Muscle layer of duodenum (tissue), 2 donors: ENCODE measurements at regions not wholly inside any gene's neighbourhood (a gene's known extent, or its start where the extent isn't known, plus 50 kb on each side); places are given as distances from the start of the nearest gene placed in this dataset.
A peak's percentile ranks its signal among the peaks of the same experiment; 100 is the strongest.

Source experiments
- H3K27ac ChIP-seq: one replicate; pipeline ENCODE4 v1.7.0; 2013; ENCODE audit warnings: mild to moderate bottlenecking, low read length
- H3K27me3 ChIP-seq: one replicate; pipeline ENCODE4 v1.7.0; 2013; ENCODE audit warnings: low read depth, mild to moderate bottlenecking, control low read depth, low read length
- H3K36me3 ChIP-seq, 2 donors: one replicate each; pipeline ENCODE4 v1.7.0; 2013; ENCODE audit warnings: low read length in 2 of 2, control low read depth in 1 of 2, mild to moderate bottlenecking in 1 of 2; ENCODE audit not compliant: insufficient read depth in 2 of 2, control insufficient read depth in 1 of 2
- H3K4me1 ChIP-seq, 2 donors: one replicate each; pipeline ENCODE4 v1.7.0; 2013; ENCODE audit warnings: low read length in 2 of 2, mild to moderate bottlenecking in 2 of 2, control low read depth in 1 of 2, moderate library complexity in 1 of 2; ENCODE audit not compliant: insufficient read depth in 2 of 2, control insufficient read depth in 1 of 2
- H3K4me3 ChIP-seq, 2 donors: one replicate each; pipeline ENCODE4 v1.7.0; 2013; ENCODE audit warnings: low read length in 2 of 2, low read depth in 1 of 2, mild to moderate bottlenecking in 1 of 2
- H3K9me3 ChIP-seq, 2 donors: one replicate each; pipeline ENCODE4 v1.7.0; 2013; ENCODE audit warnings: low read length in 2 of 2, control low read depth in 1 of 2, mild to moderate bottlenecking in 1 of 2; ENCODE audit not compliant: control insufficient read depth in 1 of 2
- donor health status: healthy.

DNA sequence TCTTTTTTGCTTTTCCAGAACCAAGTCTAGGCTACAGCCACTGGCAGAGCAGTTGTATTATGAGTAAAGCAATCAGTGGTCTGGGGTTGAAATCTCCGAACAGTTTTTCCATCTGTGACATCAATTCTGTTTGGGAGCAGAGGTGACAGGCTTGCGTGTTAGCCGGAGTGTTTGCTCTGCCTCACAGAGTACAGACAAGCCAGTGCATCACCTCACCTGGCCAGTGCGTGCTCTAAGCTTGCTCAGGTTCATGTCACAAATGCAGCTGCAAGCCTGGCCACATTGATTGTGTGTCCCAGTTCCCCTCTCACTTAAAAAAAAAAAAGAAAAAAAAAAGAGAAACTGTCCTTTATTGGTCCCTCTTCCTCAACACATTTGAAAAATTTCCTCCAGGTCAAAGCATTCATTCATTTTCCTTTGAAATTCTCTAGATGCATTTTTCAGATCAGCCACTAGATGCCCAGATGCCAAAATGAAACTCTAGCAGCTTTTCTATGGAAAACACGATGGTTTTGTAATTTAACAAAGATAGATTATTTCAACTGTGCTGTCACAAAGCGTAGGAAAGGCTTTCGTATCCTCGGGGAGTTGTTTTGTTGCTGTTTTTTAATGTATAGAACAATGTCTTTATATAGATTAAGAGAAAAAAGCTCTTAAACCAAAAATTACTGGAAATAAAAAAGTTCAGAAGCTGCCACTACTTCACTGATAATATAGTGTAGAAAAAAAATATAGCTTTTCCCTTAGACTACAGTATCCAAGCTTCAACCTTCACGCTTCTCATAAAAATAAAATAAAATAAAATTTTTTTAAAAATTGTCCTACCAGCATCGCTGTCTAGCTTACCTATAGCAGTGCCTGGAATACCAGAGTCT lies 585.5 kb downstream of the TLE1 start:
- Histone ChIP-seq H3K36me3 (no peaks in the 10 kb centered on the region), H3K9me3 (no peaks in the 10 kb centered on the region), H3K27ac (no peak overlapping the region), H3K27me3 (no peaks in the 10 kb centered on the region), H3K4me3 (no peak overlapping the region), H3K4me1 (no peaks in the 10 kb centered on the region)

DNA sequence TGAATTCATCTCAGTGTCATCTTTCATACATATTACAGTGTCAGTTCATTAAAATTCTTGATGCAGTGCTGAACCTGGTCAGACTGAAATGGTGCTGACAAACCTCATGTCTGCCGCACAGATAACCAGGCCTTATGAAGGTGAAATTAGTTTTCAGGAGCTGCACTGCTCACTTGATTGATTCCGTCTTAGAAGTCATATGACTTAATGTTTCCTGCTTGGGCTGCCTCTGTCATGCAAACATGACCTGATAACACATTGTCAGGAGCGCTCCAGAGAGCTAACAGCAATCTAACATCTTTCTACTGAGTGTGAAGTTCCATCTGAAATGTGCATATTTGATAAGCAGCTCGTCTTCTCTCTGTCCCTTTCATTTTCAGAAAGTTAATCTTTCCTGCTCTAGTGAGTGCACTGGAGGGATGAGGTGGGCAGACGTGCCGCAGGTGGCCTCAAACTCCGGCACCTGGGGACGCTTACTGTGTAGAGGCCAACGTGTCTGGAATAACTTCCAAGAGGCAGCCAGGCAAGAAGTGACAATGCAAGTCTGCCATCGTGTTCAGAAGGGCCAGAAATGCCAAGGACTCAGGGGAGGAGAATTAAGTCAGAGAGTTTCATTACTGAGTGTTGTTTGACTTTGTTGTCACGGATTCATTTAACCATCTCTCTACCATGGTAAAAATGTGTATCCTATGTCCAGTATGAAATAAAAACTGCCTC lies 592.1 kb downstream of the TLE1 start:
- H3K4me1 ChIP-seq, result no peaks in the 10 kb centered on the region
- no peaks in the 10 kb centered on the region for H3K36me3 ChIP-seq
- H3K27me3 ChIP-seq, result no peaks in the 10 kb centered on the region
- H3K4me3 ChIP-seq, result no peak overlapping the region
- H3K9me3 ChIP-seq, result peaks cover 0 to 3% of the 10 kb centered on the region in 2 donors
- no peak overlapping the region for H3K27ac ChIP-seq

DNA sequence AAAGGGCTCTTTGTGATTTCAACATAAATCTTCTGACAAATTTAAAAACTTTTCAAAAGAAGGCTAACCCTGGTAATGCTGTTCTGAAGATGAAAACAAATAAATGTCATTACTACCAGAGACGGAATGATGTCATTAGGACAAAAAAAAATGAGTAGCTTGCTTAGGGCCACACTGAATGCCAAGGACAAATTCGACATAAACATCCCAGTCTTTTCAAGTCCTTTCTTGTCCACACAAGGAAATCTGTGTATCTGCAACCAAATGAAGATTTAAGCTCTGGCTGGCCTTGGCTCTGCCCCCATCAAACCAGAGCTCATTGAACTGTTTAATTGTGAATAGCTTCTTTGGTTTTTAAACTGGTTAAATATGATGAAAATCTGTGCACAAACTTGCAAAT lies 592.7 kb downstream of the TLE1 start:
- no peak overlapping the region for H3K27ac ChIP-seq

DNA sequence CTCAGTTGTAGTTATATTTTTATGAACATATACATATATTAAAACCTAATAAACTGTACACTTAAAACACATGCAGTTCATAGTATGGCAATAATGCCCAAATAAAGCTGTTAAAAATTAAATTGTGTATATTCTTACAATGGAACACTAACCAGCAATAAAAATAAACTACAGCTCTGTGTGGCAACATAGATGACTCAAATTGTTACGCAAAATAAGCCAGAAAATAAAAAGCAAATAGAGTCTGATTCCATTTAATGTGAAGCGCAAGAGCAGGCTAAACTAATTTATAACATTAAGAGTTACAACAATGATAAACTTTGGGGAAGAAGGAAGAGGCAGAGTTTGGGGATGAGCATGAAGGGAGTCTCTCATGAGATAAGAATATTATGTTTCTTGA lies 597.3 kb downstream of the TLE1 start:
- no peak overlapping the region for H3K27ac ChIP-seq
- H3K36me3 ChIP-seq, result no peaks in the 10 kb centered on the region
- no peak overlapping the region for H3K4me3 ChIP-seq
- H3K27me3 ChIP-seq, result no peaks in the 10 kb centered on the region
- H3K4me1 ChIP-seq, result no peaks in the 10 kb centered on the region
- H3K9me3 ChIP-seq, result peaks cover 0 to 3% of the 10 kb centered on the region in 2 donors

More for the DNA sequence above, 592.7 kb downstream of the TLE1 start:
- Histone ChIP-seq H3K4me1 (no peaks in the 10 kb centered on the region), H3K36me3 (no peaks in the 10 kb centered on the region), H3K9me3 (peaks cover 0 to 3% of the 10 kb centered on the region in 2 donors), H3K27me3 (no peaks in the 10 kb centered on the region), H3K4me3 (no peak overlapping the region)

DNA sequence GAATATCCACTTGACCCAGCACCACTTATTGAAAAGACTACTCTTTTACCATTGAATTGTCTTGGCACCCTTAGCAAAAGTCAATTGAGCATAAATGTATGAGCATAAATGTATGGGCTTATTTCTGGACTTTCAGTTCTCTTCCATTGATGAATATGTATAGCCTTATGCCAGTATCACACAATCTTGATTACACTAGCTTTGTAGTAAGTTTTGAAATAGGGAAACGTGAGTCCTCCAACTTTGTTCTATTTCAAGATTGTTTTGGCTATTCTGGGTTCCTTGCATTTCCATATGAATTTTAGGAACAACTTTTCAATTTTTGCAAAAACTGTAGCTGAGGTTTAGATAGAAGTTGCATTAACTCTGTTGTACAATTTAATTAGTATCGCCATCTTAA lies 601.0 kb downstream of the TLE1 start:
- H3K4me1 ChIP-seq, result peaks cover 0 to 1% of the 10 kb centered on the region in 2 donors
- peaks cover 0 to 3% of the 10 kb centered on the region in 2 donors for H3K9me3 ChIP-seq
- no peaks in the 10 kb centered on the region for H3K27me3 ChIP-seq
- no peaks in the 10 kb centered on the region for H3K36me3 ChIP-seq
- H3K27ac ChIP-seq, result no peak overlapping the region
- no peak overlapping the region for H3K4me3 ChIP-seq

DNA sequence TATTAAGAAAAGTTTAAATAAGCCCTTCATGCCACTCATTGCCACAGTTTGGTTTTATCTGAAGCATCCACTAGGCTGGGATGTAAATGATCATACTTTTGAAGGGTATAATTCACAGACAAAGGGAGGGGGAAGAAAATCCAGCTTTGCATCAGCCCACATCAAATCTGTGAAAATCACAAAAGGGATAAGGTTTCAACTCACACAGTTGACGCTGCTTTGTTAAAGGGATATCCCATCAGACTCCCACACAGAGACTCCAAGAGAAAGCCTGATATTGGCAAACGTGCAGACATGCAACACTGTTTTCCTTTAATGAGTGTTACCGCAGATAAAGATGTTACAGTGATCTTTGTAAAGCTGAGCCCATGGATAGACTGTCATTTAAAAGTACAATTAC lies 602.9 kb downstream of the TLE1 start:
- H3K4me3 ChIP-seq, result no peak overlapping the region
- no peak overlapping the region for H3K27ac ChIP-seq
- no peaks in the 10 kb centered on the region for H3K9me3 ChIP-seq
- H3K36me3 ChIP-seq, result no peaks in the 10 kb centered on the region
- no peaks in the 10 kb centered on the region for H3K27me3 ChIP-seq
- peaks cover 0 to 10% of the 10 kb centered on the region in 2 donors for H3K4me1 ChIP-seq

DNA sequence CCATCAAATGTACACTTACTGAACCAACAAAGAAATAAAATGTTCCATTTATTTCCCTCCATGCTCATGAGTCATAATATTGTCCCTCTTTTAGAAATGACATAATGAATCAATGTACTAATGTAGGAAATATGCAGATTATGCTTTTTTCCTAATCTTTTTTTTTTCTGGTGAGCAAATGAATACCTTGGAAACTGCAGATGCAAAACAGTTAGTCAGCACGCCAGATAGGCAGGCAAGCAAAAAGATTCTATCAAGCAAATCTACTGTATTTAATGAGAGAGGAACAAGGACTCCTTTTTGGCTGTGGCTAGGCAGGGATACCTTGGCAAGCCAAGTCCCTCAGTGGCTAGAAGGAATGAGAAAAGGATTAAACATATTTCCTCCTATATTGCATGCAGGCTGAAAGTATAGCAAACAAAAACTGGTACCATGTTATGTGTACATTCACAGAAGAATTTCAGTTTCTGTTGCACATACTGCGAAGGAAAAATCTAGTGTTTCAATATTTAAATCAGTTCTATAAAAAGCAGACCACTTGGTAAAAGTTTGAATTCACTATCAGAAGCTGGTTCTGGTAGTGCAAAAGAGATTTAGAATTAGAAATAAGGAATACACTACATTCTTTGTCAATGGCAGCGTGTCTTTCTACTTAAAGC lies 605.4 kb downstream of the TLE1 start:
- peak overlapping the region; percentile 19 for H3K27ac ChIP-seq
- no peaks in the 10 kb centered on the region for H3K36me3 ChIP-seq
- H3K9me3 ChIP-seq, result no peaks in the 10 kb centered on the region
- peaks cover 0 to 10% of the 10 kb centered on the region in 2 donors for H3K4me1 ChIP-seq
- no peak overlapping the region for H3K4me3 ChIP-seq
- no peaks in the 10 kb centered on the region for H3K27me3 ChIP-seq

DNA sequence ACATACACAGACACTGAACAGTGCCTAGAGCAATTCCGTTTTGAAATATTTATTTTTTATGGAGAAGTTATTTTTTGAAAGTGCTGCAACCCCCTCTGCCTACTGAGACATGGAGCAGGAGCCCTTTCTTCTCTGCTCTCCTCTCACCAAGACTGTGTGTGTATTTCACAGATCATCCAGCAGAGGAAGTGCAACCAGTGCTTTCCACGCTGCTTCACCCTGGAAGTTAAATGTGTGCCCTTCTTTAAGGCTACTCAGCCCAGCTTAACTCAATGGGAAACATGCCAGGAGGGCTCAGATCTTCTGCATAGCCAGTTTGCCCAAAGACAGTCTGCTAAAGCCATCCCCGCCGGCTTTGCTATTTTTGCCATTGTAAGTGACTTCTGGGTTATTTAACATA lies 606.3 kb downstream of the TLE1 start:
- H3K4me1 ChIP-seq, result peaks cover 0 to 10% of the 10 kb centered on the region in 2 donors
- H3K4me3 ChIP-seq, result no peak overlapping the region
- H3K36me3 ChIP-seq, result no peaks in the 10 kb centered on the region
- H3K27me3 ChIP-seq, result no peaks in the 10 kb centered on the region
- H3K9me3 ChIP-seq, result no peaks in the 10 kb centered on the region
- no peak overlapping the region for H3K27ac ChIP-seq

DNA sequence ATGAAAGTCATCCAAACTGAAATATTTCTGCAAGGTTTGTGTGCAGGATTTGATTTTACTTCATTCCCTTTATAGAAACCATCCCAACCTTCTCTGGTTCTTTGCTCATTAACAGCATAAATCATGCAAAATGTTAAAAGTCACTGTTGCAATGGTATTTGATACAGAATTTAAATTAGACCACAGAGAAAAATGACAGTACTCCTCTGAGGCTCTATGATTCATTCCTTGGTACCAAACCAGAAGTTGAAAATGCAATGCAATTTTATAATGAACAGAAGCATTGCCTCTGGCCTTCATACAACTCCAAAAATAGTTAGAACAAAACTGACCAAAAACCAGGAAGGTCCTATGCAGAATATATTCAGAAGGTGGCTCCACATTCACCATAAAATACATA lies 607.1 kb downstream of the TLE1 start:
- Histone ChIP-seq H3K36me3 (no peaks in the 10 kb centered on the region), H3K27me3 (no peaks in the 10 kb centered on the region), H3K4me1 (peaks cover 0 to 10% of the 10 kb centered on the region in 2 donors), H3K9me3 (no peaks in the 10 kb centered on the region), H3K27ac (no peak overlapping the region), H3K4me3 (no peak overlapping the region)

DNA sequence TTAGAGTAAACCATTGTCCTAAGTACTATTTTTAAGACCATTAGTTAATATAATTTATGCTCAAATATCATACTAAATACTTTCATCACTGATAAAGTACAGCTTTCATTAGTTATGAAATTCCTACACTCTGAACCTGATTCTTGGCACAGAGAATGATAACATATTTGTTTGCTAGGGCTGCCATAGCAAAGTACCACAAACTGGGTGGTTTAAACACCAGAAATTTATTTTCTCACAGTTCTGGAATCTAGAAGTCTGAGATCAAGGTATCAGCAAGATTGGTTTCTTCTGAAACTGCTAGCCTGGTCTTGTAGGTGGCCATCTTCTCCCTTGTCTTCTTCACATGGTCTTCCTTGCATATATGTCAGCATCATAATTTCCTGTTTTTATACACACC lies 608.4 kb downstream of the TLE1 start:
- Histone ChIP-seq H3K4me3 (no peak overlapping the region), H3K4me1 (peaks cover 0 to 10% of the 10 kb centered on the region in 2 donors), H3K27ac (no peak overlapping the region), H3K9me3 (no peaks in the 10 kb centered on the region), H3K27me3 (no peaks in the 10 kb centered on the region), H3K36me3 (no peaks in the 10 kb centered on the region)

DNA sequence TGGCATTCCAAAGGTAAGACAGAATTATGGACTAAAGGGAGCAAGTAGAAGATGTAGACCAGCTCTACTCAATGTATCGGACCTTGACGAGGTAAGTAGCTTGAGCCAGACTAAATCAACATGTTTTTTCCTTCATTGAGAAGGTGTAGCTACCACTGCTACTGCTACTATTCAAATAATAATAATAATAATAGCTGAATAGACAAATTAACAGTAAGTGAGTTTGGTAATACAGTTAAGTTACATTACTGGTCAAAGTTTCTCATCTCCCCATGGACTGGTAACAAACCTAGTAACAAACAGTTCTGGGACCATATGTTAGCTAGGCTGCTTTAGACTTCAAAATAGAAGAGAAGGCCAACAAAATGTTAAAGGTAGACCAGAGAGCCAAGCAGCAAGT lies 609.2 kb downstream of the TLE1 start:
- peaks cover 0 to 10% of the 10 kb centered on the region in 2 donors for H3K4me1 ChIP-seq
- H3K36me3 ChIP-seq, result no peaks in the 10 kb centered on the region
- H3K9me3 ChIP-seq, result no peaks in the 10 kb centered on the region
- H3K27ac ChIP-seq, result no peak overlapping the region
- H3K27me3 ChIP-seq, result no peaks in the 10 kb centered on the region
- no peak overlapping the region for H3K4me3 ChIP-seq
